B cell (primary cell): ENCODE measurements at regions not wholly inside any gene's neighbourhood (a gene's known extent, or its start where the extent isn't known, plus 50 kb on each side); places are given as distances from the start of the nearest gene placed in this dataset.

ENCODE experiments used
- CTCF ChIP-seq: fragments of 200-600 bp; IDR thresholded peaks from one replicate; pipeline ENCODE4 v1.8.0; 2022; ENCODE audit warnings: antibody characterized with exemption, mild to moderate bottlenecking
- EZH2 ChIP-seq: IDR thresholded peaks from 2 replicates; pipeline ENCODE4 v1.6.1; 2012; ENCODE audit warnings: borderline replicate concordance, low read depth, mild to moderate bottlenecking, moderate library complexity, low read length; ENCODE audit not compliant: insufficient read depth, poor library complexity, severe bottlenecking

- TF ChIP-seq EZH2 (no peak), CTCF (no peak)
Observed at GRCh38 chr15:70533931-70534742, 229.2 kb downstream of the UACA start.
